ENCODE measurements at regions not wholly inside any gene's neighbourhood (a gene's known extent, or its start where the extent isn't known, plus 50 kb on each side); places are given as distances from the start of the nearest gene placed in this dataset.

GRCh38 chr4:104795264-104795939 is 300.7 kb upstream of the CXXC4 start:
- H3K4me3 ChIP-seq (replicated peaks; ENCODE audit: low read depth, low read length), result no peak overlapping the region
- TF ChIP-seq, protein P1, sequence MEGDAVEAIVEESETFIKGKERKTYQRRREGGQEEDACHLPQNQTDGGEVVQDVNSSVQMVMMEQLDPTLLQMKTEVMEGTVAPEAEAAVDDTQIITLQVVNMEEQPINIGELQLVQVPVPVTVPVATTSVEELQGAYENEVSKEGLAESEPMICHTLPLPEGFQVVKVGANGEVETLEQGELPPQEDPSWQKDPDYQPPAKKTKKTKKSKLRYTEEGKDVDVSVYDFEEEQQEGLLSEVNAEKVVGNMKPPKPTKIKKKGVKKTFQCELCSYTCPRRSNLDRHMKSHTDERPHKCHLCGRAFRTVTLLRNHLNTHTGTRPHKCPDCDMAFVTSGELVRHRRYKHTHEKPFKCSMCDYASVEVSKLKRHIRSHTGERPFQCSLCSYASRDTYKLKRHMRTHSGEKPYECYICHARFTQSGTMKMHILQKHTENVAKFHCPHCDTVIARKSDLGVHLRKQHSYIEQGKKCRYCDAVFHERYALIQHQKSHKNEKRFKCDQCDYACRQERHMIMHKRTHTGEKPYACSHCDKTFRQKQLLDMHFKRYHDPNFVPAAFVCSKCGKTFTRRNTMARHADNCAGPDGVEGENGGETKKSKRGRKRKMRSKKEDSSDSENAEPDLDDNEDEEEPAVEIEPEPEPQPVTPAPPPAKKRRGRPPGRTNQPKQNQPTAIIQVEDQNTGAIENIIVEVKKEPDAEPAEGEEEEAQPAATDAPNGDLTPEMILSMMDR (IDR thresholded peaks at IDR 0.05; ENCODE audit: low read depth, low read length, missing control alignments), result no peak
- DNase-seq (ENCODE audit: extremely low read depth, low read depth), result no peak

DNA sequence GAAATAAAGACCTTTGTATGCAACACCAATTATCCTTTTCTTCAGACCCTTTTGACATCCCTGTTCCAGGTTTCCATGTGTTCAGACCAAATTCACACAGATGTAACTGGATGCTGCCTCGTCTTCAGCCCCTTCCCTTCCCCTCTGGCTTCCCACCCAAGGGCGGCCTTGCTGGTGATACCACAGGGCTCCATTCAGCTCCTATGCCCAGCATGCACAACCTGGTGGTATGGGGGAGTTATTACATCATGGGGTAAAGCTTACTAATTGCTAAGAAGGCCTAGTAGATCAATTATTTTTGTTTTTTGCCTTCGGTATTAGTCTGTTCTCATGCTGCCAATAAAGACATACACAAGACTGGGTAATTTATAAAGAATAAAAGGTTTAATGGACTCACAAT is 317.0 kb upstream of the CXXC4 start:
- no peak overlapping the region for H3K4me3 ChIP-seq (replicated peaks; ENCODE audit: low read depth, low read length)
- TF ChIP-seq, protein P1 (IDR thresholded peaks at IDR 0.05; ENCODE audit: low read depth, low read length, missing control alignments), result no peak
- DNase-seq (ENCODE audit: extremely low read depth, low read depth), result no peak

DNA sequence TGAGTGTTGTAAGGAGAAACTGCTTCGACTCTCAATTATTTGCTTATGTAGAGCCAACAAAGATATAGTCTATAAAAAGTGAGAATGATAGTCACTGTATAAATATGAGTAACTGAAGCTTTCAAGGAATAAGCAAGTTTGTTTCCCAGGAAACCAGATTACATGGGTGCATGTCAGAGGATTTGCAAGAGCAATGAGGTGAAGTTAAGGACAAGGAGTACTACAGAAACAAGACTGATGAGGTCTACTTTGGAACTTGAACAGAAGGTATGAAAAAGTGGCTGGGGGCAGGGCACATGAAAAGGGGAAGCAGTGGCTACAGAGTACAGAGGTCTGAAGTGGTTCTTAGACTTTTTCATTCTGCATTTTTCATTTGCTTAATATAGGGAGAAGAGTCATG is 321.0 kb upstream of the CXXC4 start:
- TF ChIP-seq, protein P1 (IDR thresholded peaks at IDR 0.05; ENCODE audit: low read depth, low read length, missing control alignments), result no peak
- H3K4me3 ChIP-seq (replicated peaks; ENCODE audit: low read depth, low read length), result no peak overlapping the region
- DNase-seq (ENCODE audit: extremely low read depth, low read depth), result no peak

DNA sequence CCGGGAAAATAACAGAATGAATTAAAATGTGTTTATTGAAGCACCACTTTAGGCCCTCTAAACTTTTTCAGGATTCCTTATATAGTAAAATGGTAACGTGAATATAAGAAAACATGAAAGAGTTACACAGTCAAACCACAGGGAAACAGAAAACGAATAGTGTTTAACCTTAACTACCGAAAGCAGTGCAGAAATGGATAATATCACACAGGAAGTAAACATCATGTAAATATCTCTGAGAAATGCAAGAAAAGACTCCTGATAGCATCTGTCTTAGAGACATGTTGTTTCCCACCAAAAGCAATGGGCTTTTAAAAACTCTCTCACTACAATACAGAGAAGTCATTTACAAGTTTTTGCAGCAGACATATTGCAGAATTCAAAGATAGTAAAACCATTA is 323.9 kb upstream of the CXXC4 start:
- TF ChIP-seq, protein P1 (IDR thresholded peaks at IDR 0.05; ENCODE audit: low read depth, low read length, missing control alignments), result no peak

GRCh38 chr4:104826171-104826570 is 320.5 kb upstream of the TET2 start:
- H3K4me3 ChIP-seq (replicated peaks; ENCODE audit: low read depth, low read length), result no peak overlapping the region
- no peak for DNase-seq (ENCODE audit: extremely low read depth, low read depth)

More for the DNA sequence above, 323.9 kb upstream of the CXXC4 start:
- DNase-seq (ENCODE audit: extremely low read depth, low read depth), result no peak
- no peak overlapping the region for H3K4me3 ChIP-seq (replicated peaks; ENCODE audit: low read depth, low read length)

GRCh38 chr4:104829761-104830160 is 316.9 kb upstream of the TET2 start:
- TF ChIP-seq, protein P1 (IDR thresholded peaks at IDR 0.05; ENCODE audit: low read depth, low read length, missing control alignments), result no peak
- no peak for DNase-seq (ENCODE audit: extremely low read depth, low read depth)
- no peak overlapping the region for H3K4me3 ChIP-seq (replicated peaks; ENCODE audit: low read depth, low read length)

More at GRCh38 chr4:104826171-104826570, 320.5 kb upstream of the TET2 start:
- TF ChIP-seq, protein P1 (IDR thresholded peaks at IDR 0.05; ENCODE audit: low read depth, low read length, missing control alignments), result no peak
